ENCODE measurements at regions not wholly inside any gene's neighbourhood (a gene's known extent, or its start where the extent isn't known, plus 50 kb on each side); places are given as distances from the start of the nearest gene placed in this dataset.

GRCh38 chr18:43574974-43575373 lies 297.7 kb upstream of the SYT4 start:
- DNase-seq = no peak

- no peak for DNase-seq
Observed at GRCh38 chr18:43578211-43578610, 300.9 kb upstream of the SYT4 start.

- no peak for DNase-seq
Observed at GRCh38 chr18:43578706-43579105, 301.4 kb upstream of the SYT4 start.

- DNase-seq = no peak
Observed at GRCh38 chr18:43581936-43582519, 304.7 kb upstream of the SYT4 start.

GRCh38 chr18:43587538-43588153 lies 310.4 kb upstream of the SYT4 start:
- no peak for DNase-seq

GRCh38 chr18:43588838-43589237 lies 311.5 kb upstream of the SYT4 start:
- no peak for DNase-seq

- DNase-seq = no peak
Observed at GRCh38 chr18:43589611-43590151, 312.4 kb upstream of the SYT4 start.

- no peak for DNase-seq
Observed at GRCh38 chr18:43590182-43590903, 313.1 kb upstream of the SYT4 start.

- DNase-seq = no peak
Observed at GRCh38 chr18:43592269-43592668, 315.0 kb upstream of the SYT4 start.

- DNase-seq = no peak
Observed at GRCh38 chr18:43596105-43596712, 318.9 kb upstream of the SYT4 start.

GRCh38 chr18:43601432-43601831 lies 324.1 kb upstream of the SYT4 start:
- DNase-seq = no peak

- DNase-seq = no peak
Observed at GRCh38 chr18:43605224-43605623, 327.9 kb upstream of the SYT4 start.

GRCh38 chr18:43606795-43607194 lies 329.5 kb upstream of the SYT4 start:
- no peak for DNase-seq

GRCh38 chr18:43620936-43621335 lies 343.6 kb upstream of the SYT4 start:
- DNase-seq = peak; percentile 6

GRCh38 chr18:43622024-43622423 lies 344.7 kb upstream of the SYT4 start:
- no peak for DNase-seq

GRCh38 chr18:43625582-43625981 lies 348.3 kb upstream of the SYT4 start:
- DNase-seq = no peak

- peak; percentile 12 for DNase-seq
Observed at GRCh38 chr18:43627848-43628530, 350.7 kb upstream of the SYT4 start.

GRCh38 chr18:43634994-43635393 lies 357.7 kb upstream of the SYT4 start:
- DNase-seq = no peak

- DNase-seq = no peak
Observed at GRCh38 chr18:43635397-43635796, 358.1 kb upstream of the SYT4 start.

GRCh38 chr18:43642727-43643330 lies 365.5 kb upstream of the SYT4 start:
- DNase-seq = no peak

GRCh38 chr18:43648002-43648401 lies 370.7 kb upstream of the SYT4 start:
- no peak for DNase-seq

GRCh38 chr18:43649649-43650357 lies 372.5 kb upstream of the SYT4 start:
- no peak for DNase-seq
